HCT116 (cell line): ENCODE measurements at regions not wholly inside any gene's neighbourhood (a gene's known extent, or its start where the extent isn't known, plus 50 kb on each side); places are given as distances from the start of the nearest gene placed in this dataset.

Experiments used
- CBX3 ChIP-seq: IDR thresholded peaks from 2 replicates; pipeline ENCODE4 v1.6.1; 2012; ENCODE audit warnings: low read depth
- CEBPB ChIP-seq: IDR thresholded peaks from 2 replicates; pipeline ENCODE4 v1.6.1; 2012; ENCODE audit warnings: low read depth
- EZH2 ChIP-seq: fragments of 200-600 bp; sonication (generic); IDR thresholded peaks from 2 replicates; pipeline ENCODE4 v1.6.1; 2017; ENCODE audit warnings: antibody characterized with exemption, mixed run types
- JUND ChIP-seq: IDR thresholded peaks from 2 replicates; pipeline ENCODE4 v1.6.1; 2012
- POLR2AphosphoS5 ChIP-seq: IDR thresholded peaks from 2 replicates; pipeline ENCODE4 v1.6.1; 2011; ENCODE audit warnings: mild to moderate bottlenecking, low read depth, low read length, moderate library complexity
- RAD21 ChIP-seq: IDR thresholded peaks from 2 replicates; pipeline ENCODE4 v1.6.1; 2012; ENCODE audit warnings: low read depth, mild to moderate bottlenecking
- SP1 ChIP-seq: IDR thresholded peaks from 2 replicates; pipeline ENCODE4 v1.6.1; 2012; ENCODE audit warnings: low read depth
- TF ChIP-seq, protein P1 (sequence below), 3 experiments: fragments of 200-600 bp in 1 of 3; sonication (generic) in 1 of 3; IDR thresholded peaks in 2 of 3; conservative IDR thresholded peaks in 1 of 3; 2 replicates each; pipeline ENCODE4 v1.5.1; 2012 to 2017; ENCODE audit warnings: low read depth in 2 of 3, low read length in 2 of 3, antibody characterized with exemption in 1 of 3, borderline replicate concordance in 1 of 3, control low read depth in 1 of 3, mild to moderate bottlenecking in 1 of 3, mixed read lengths in 1 of 3, mixed run types in 1 of 3, moderate library complexity in 1 of 3; ENCODE audit not compliant: insufficient read depth in 1 of 3

DNA sequence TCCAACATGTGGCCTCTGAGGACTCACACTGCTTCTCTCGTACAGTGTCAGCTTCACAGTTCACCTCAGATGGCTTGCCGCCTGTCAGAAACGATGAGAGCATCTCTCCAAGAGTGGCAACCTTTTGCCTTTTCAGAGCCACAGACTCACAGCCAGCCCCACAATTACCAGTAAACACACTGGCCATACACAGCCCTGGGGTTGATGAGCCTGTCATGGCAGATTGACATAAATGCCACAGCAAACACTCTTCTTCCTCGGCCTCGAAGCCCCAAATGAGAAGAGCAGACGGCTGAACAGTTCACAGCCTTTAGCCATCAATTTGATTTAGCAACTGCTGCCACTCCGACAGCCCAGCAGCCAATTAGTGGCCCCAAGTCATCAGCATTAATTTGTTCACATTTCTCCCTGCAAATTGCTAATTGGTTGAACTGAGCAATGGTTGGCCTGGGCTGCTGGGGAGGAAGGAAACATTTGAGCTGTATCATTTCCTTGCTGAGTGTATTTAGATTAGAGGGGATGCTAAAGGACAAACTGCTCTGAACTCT, 1142.9 kb downstream of the SORCS3 start:
- TF ChIP-seq, protein P1, sequence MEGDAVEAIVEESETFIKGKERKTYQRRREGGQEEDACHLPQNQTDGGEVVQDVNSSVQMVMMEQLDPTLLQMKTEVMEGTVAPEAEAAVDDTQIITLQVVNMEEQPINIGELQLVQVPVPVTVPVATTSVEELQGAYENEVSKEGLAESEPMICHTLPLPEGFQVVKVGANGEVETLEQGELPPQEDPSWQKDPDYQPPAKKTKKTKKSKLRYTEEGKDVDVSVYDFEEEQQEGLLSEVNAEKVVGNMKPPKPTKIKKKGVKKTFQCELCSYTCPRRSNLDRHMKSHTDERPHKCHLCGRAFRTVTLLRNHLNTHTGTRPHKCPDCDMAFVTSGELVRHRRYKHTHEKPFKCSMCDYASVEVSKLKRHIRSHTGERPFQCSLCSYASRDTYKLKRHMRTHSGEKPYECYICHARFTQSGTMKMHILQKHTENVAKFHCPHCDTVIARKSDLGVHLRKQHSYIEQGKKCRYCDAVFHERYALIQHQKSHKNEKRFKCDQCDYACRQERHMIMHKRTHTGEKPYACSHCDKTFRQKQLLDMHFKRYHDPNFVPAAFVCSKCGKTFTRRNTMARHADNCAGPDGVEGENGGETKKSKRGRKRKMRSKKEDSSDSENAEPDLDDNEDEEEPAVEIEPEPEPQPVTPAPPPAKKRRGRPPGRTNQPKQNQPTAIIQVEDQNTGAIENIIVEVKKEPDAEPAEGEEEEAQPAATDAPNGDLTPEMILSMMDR (IDR thresholded peaks at IDR 0.05 in 2 of 3, conservative IDR thresholded peaks at IDR 0.05 in 1 of 3; ENCODE audit: borderline replicate concordance in 1 of 3, insufficient read depth in 1 of 3, low read depth in 2 of 3, low read length in 2 of 3) = no peak
- TF ChIP-seq CEBPB (no peak), RAD21 (no peak), CBX3 (no peak), EZH2 (no peak), POLR2AphosphoS5 (no peak), SP1 (no peak), JUND (no peak)
